Colonic mucosa (tissue), 4 donors: ENCODE measurements at regions not wholly inside any gene's neighbourhood (a gene's known extent, or its start where the extent isn't known, plus 50 kb on each side); places are given as distances from the start of the nearest gene placed in this dataset.

Experiments used
- DNase-seq: peaks from one replicate; pipeline ENCODE4 v3.0.0-alpha.2; 2020
- H3K27ac ChIP-seq: fragments of 200-600 bp; one replicate; pipeline ENCODE4 v1.8.0; 2021
- H3K27me3 ChIP-seq: fragments of 200-600 bp; one replicate; pipeline ENCODE4 v1.8.0; 2021
- H3K36me3 ChIP-seq: fragments of 200-600 bp; one replicate; pipeline ENCODE4 v1.8.0; 2021
- H3K4me1 ChIP-seq: fragments of 200-600 bp; one replicate; pipeline ENCODE4 v1.8.0; 2021; ENCODE audit warnings: mild to moderate bottlenecking
- H3K4me3 ChIP-seq: fragments of 200-600 bp; one replicate; pipeline ENCODE4 v1.8.0; 2021
- H3K9ac ChIP-seq, 2 donors: one replicate each; pipeline ENCODE4 v1.7.0; 2013; ENCODE audit warnings: control low read depth in 2 of 2, low read depth in 2 of 2, low read length in 2 of 2
- H3K9me3 ChIP-seq: fragments of 200-600 bp; one replicate; pipeline ENCODE4 v1.8.0; 2021
- CTCF ChIP-seq: fragments of 200-600 bp; IDR thresholded peaks from one replicate; pipeline ENCODE4 v1.8.0; 2022; ENCODE audit warnings: antibody characterized with exemption, mild to moderate bottlenecking
- intact Hi-C: fragments of 100-400 bp; cut with DNase I; formaldehyde crosslinking; loops from one replicate; pipeline ENCODE4 v1.14.1; 2022
- donor health status: healthy.
- donor health status: DM: no; HTN: no; CAD: no.
- donor health status: DM: no; HTN: no; CAD: no.

GRCh38 chr12:124665511-124665910 lies 98.1 kb upstream of the NCOR2 start:
- H3K27me3 ChIP-seq, result no peaks in the 10 kb centered on the region

GRCh38 chr12:124664395-124665111 lies 97.1 kb upstream of the NCOR2 start:
- peaks cover 3% of the 10 kb centered on the region for H3K4me1 ChIP-seq
- TF ChIP-seq CTCF, result no peak
- H3K27ac ChIP-seq, result no peak overlapping the region
- DNase-seq, result no peak
- intact Hi-C loops, result no loop called here
- H3K27me3 ChIP-seq, result no peaks in the 10 kb centered on the region
- no peaks in the 10 kb centered on the region for H3K36me3 ChIP-seq
- H3K9ac ChIP-seq, result no peak overlapping the region
- no peak overlapping the region for H3K4me3 ChIP-seq
- no peaks in the 10 kb centered on the region for H3K9me3 ChIP-seq

More at GRCh38 chr12:124665511-124665910, 98.1 kb upstream of the NCOR2 start:
- no peak overlapping the region for H3K4me3 ChIP-seq
- H3K4me1 ChIP-seq, result peaks cover 3% of the 10 kb centered on the region
- DNase-seq, result no peak
- intact Hi-C loops, result no loop called here
- no peak overlapping the region for H3K27ac ChIP-seq
- no peaks in the 10 kb centered on the region for H3K36me3 ChIP-seq
- TF ChIP-seq CTCF, result no peak
- no peak overlapping the region for H3K9ac ChIP-seq
- no peaks in the 10 kb centered on the region for H3K9me3 ChIP-seq

- intact Hi-C loops, result no loop called here
- Histone ChIP-seq H3K27ac (no peak overlapping the region), H3K4me1 (peaks cover 3% of the 10 kb centered on the region), H3K9ac (no peak overlapping the region), H3K27me3 (no peaks in the 10 kb centered on the region), H3K4me3 (no peak overlapping the region), H3K36me3 (no peaks in the 10 kb centered on the region), H3K9me3 (no peaks in the 10 kb centered on the region)
- DNase-seq, result no peak
- TF ChIP-seq CTCF, result no peak
Measured at GRCh38 chr12:124663771-124664366, 96.5 kb upstream of the NCOR2 start.

GRCh38 chr12:124663206-124663605 lies 95.8 kb upstream of the NCOR2 start:
- intact Hi-C loops, result no loop called here
- Histone ChIP-seq H3K4me3 (no peak overlapping the region), H3K4me1 (peaks cover under 1% of the 10 kb centered on the region), H3K9me3 (no peaks in the 10 kb centered on the region), H3K27ac (no peak overlapping the region), H3K9ac (no peak overlapping the region), H3K27me3 (no peaks in the 10 kb centered on the region), H3K36me3 (no peaks in the 10 kb centered on the region)
- no peak for DNase-seq
- no peak for TF ChIP-seq CTCF

- Histone ChIP-seq H3K9me3 (no peaks in the 10 kb centered on the region), H3K9ac (no peak overlapping the region), H3K36me3 (no peaks in the 10 kb centered on the region), H3K27ac (no peak overlapping the region), H3K4me1 (no peaks in the 10 kb centered on the region), H3K27me3 (no peaks in the 10 kb centered on the region), H3K4me3 (no peak overlapping the region)
- no peak for DNase-seq
- TF ChIP-seq CTCF, result no peak
- intact Hi-C loops, result no loop called here
Measured at GRCh38 chr12:124661341-124661740, 93.9 kb upstream of the NCOR2 start.
